OCI-LY7 (cell line): ENCODE measurements at regions not wholly inside any gene's neighbourhood (a gene's known extent, or its start where the extent isn't known, plus 50 kb on each side); places are given as distances from the start of the nearest gene placed in this dataset.

Experiments
- BruUV-seq: library from RNA; stranded (reverse); fragments of 400-500 nt; replicated peaks from 2 replicates; lab custom pipeline; 2021; lab: Mats Ljungman, UMichigan
- CTCF ChIA-PET: fragments of 300-600 bp; sonication (Branson Sonifier 250); formaldehyde crosslinking; loops from one replicate; lab custom pipeline; 2022; ENCODE audit warnings: antibody characterized with exemption; ENCODE audit not compliant: unreplicated experiment; lab: Charles Lee
- POLR2A ChIA-PET: fragments of 300-600 bp; sonication (Branson Sonifier 250); formaldehyde crosslinking; loops from one replicate; lab custom pipeline; 2022; ENCODE audit warnings: antibody characterized with exemption; lab: Charles Lee
- DNase-seq: peaks from one replicate; pipeline ENCODE4 v3.0.0-alpha.2; 2015; ENCODE audit warnings: low spot score
- H2AFZ ChIP-seq: fragments of 200-600 bp; sonication (generic), shearing (Covaris generic); 2 replicates; pipeline ENCODE4 v1.6.1; 2014; ENCODE audit warnings: mild to moderate bottlenecking, antibody characterized with exemption, low read length, moderate library complexity
- H3K27ac ChIP-seq: fragments of 200-600 bp; sonication (generic); 2 replicates; pipeline ENCODE4 v1.5.1; 2014; ENCODE audit warnings: mixed run types, low read depth, mild to moderate bottlenecking, moderate library complexity, low read length, inconsistent platforms; ENCODE audit not compliant: poor library complexity, severe bottlenecking
- H3K36me3 ChIP-seq: fragments of 200-600 bp; sonication (generic); 2 replicates; pipeline ENCODE4 v1.6.1; 2014; ENCODE audit warnings: mild to moderate bottlenecking, antibody characterized with exemption, low read length, moderate library complexity, mixed read lengths; ENCODE audit not compliant: insufficient read depth
- H3K4me1 ChIP-seq: fragments of 200-600 bp; sonication (generic); 2 replicates; pipeline ENCODE4 v1.5.1; 2014; ENCODE audit warnings: mild to moderate bottlenecking, low read length; ENCODE audit not compliant: insufficient read depth, poor library complexity, severe bottlenecking
- H3K4me2 ChIP-seq: fragments of 200-600 bp; sonication (generic); 2 replicates; pipeline ENCODE4 v1.6.1; 2014; ENCODE audit warnings: mild to moderate bottlenecking, low read length
- H3K4me3 ChIP-seq: fragments of 200-600 bp; sonication (generic); 2 replicates; pipeline ENCODE4 v1.5.1; 2014; ENCODE audit warnings: mild to moderate bottlenecking, low read depth, low read length; ENCODE audit not compliant: poor library complexity, severe bottlenecking
- H3K79me2 ChIP-seq: fragments of 200-600 bp; sonication (generic); 2 replicates; pipeline ENCODE4 v1.6.1; 2016; ENCODE audit warnings: low read depth, mild to moderate bottlenecking, low read length, moderate library complexity, mixed read lengths; ENCODE audit not compliant: insufficient read depth
- H3K9me2 ChIP-seq: fragments of 200-600 bp; sonication (generic); 2 replicates; pipeline ENCODE4 v1.6.1; 2016; ENCODE audit warnings: mild to moderate bottlenecking, low read length, mixed read lengths; ENCODE audit not compliant: insufficient read depth
- H3K9me3 ChIP-seq: fragments of 200-600 bp; sonication (generic); 2 replicates; pipeline ENCODE4 v1.6.1; 2014; ENCODE audit warnings: mild to moderate bottlenecking, mixed run types, low read length, mixed read lengths
- H4K20me1 ChIP-seq: fragments of 200-600 bp; sonication (generic); 2 replicates; pipeline ENCODE4 v1.6.1; 2014; ENCODE audit warnings: mild to moderate bottlenecking, antibody characterized with exemption, low read length, moderate library complexity, mixed read lengths; ENCODE audit not compliant: insufficient read depth
- CTCF ChIP-seq: fragments of 200-600 bp; sonication (generic); conservative IDR thresholded peaks from 2 replicates; pipeline ENCODE4 v1.5.1; 2014; ENCODE audit warnings: mild to moderate bottlenecking, antibody characterized with exemption, low read length, moderate library complexity, mixed read lengths
- EZH2phosphoT487 ChIP-seq: fragments of 200-600 bp; sonication (generic); IDR thresholded peaks from 2 replicates; pipeline ENCODE4 v1.6.1; 2018; ENCODE audit warnings: low read depth, borderline replicate concordance, mild to moderate bottlenecking, mixed run types, antibody characterized with exemption, low read length, moderate library complexity, mixed read lengths
- intact Hi-C: fragments of 100-400 bp; cut with micrococcal nuclease; formaldehyde crosslinking; loops from one replicate; pipeline ENCODE4 v1.10.0; 2022; ENCODE audit not compliant: unreplicated experiment

GRCh38 chr2:104599787-104600510, 254.0 kb upstream of the POU3F3 start:
- H3K27ac ChIP-seq, result no peak overlapping the region
- no TSS peak for BruUV-seq
- ChIA-PET CTCF (no interaction called here), POLR2A (interaction anchor here (0.6 kb wide), 1 partner anchor 28 kb away, joined by 3 read pairs; no protein-coding TSS in a partner anchor)
- TF ChIP-seq CTCF, result no peak
- no peak for TF ChIP-seq EZH2phosphoT487
- no peak overlapping the region for H2AFZ ChIP-seq
- no peaks in the 10 kb centered on the region for H4K20me1 ChIP-seq
- H3K9me2 ChIP-seq, result 0 out of 2 replicates have a peak, but pooled peaks cover 5% of the 10 kb centered on the region
- no peak for DNase-seq
- no peaks in the 10 kb centered on the region for H3K9me3 ChIP-seq
- H3K4me3 ChIP-seq, result no peak overlapping the region
- no peaks in the 10 kb centered on the region for H3K36me3 ChIP-seq
- intact Hi-C loops, result no loop called here
- no peaks in the 10 kb centered on the region for H3K4me1 ChIP-seq
- no peaks in the 10 kb centered on the region for H3K79me2 ChIP-seq
- no peak overlapping the region for H3K4me2 ChIP-seq

GRCh38 chr2:104606056-104606455, 247.9 kb upstream of the POU3F3 start:
- Histone ChIP-seq H2AFZ (no peak overlapping the region), H3K9me2 (0 out of 2 replicates have a peak, but pooled peaks cover 5% of the 10 kb centered on the region), H3K27ac (no peak overlapping the region), H3K4me1 (no peaks in the 10 kb centered on the region), H4K20me1 (no peaks in the 10 kb centered on the region), H3K4me3 (no peak overlapping the region), H3K4me2 (no peak overlapping the region), H3K9me3 (no peaks in the 10 kb centered on the region), H3K79me2 (no peaks in the 10 kb centered on the region), H3K36me3 (no peaks in the 10 kb centered on the region)
- no peak for TF ChIP-seq CTCF
- BruUV-seq, result no TSS peak
- ChIA-PET POLR2A (interaction anchor here (0.7 kb wide), 1 partner anchor 1217 kb away, joined by 4 read pairs; no protein-coding TSS in a partner anchor), CTCF (no interaction called here)
- intact Hi-C loops, result no loop called here
- no peak for DNase-seq

- Histone ChIP-seq H2AFZ (no peak overlapping the region), H3K36me3 (no peaks in the 10 kb centered on the region), H3K9me2 (no peaks in the 10 kb centered on the region), H3K27ac (no peak overlapping the region), H3K79me2 (no peaks in the 10 kb centered on the region), H3K4me3 (no peak overlapping the region), H4K20me1 (no peaks in the 10 kb centered on the region), H3K9me3 (no peaks in the 10 kb centered on the region), H3K4me2 (no peak overlapping the region), H3K4me1 (no peaks in the 10 kb centered on the region)
- no peak for TF ChIP-seq EZH2phosphoT487
- TF ChIP-seq CTCF, result no peak
- ChIA-PET CTCF (no interaction called here), POLR2A (no interaction called here)
- intact Hi-C loops, result no loop called here
- no peak for DNase-seq
- BruUV-seq, result no TSS peak
Observed at GRCh38 chr2:104616856-104617255, 237.1 kb upstream of the POU3F3 start.
